ENCODE measurements at regions not wholly inside any gene's neighbourhood (a gene's known extent, or its start where the extent isn't known, plus 50 kb on each side); places are given as distances from the start of the nearest gene placed in this dataset.

- intact Hi-C loops (cut with micrococcal nuclease) = no loop called here
- no peak for DNase-seq (ENCODE audit: unreplicated experiment)
- ChIA-PET CTCF (interaction anchor here (0.6 to 1.8 kb wide), 4 partner anchors 22 to 308 kb away, joined by 3 to 6 read pairs (median 3); no protein-coding TSS in a partner anchor), POLR2A (no interaction called here)
- H3K4me1 Mint-ChIP-seq (ENCODE audit: insufficient read depth, unreplicated experiment) = peaks cover 5% of the 10 kb centered on the region
- H3K4me3 Mint-ChIP-seq (ENCODE audit: unreplicated experiment) = peak overlapping the region; percentile 4
- H3K9me3 Mint-ChIP-seq (ENCODE audit: unreplicated experiment) = no peaks in the 10 kb centered on the region
- BruUV-seq (replicated peaks) = no TSS peak
- H3K27ac Mint-ChIP-seq (ENCODE audit: low read depth, unreplicated experiment) = peak overlapping the region; percentile 57
- no peak for TF ChIP-seq CTCF (IDR thresholded peaks at IDR 0.05; ENCODE audit: unreplicated experiment)
- H3K27me3 Mint-ChIP-seq (ENCODE audit: insufficient read depth, unreplicated experiment) = no peaks in the 10 kb centered on the region
- no peaks in the 10 kb centered on the region for H3K36me3 Mint-ChIP-seq (ENCODE audit: insufficient read depth, unreplicated experiment)
Measured at GRCh38 chr12:85558684-85559083, 277.5 kb downstream of the RASSF9 start.

GRCh38 chr12:85559127-85559526, 277.1 kb downstream of the RASSF9 start:
- no peaks in the 10 kb centered on the region for H3K9me3 Mint-ChIP-seq (ENCODE audit: unreplicated experiment)
- intact Hi-C loops (cut with micrococcal nuclease) = no loop called here
- ChIA-PET POLR2A (no interaction called here), CTCF (interaction anchor here (0.6 to 1.8 kb wide), 3 partner anchors 86 to 308 kb away, joined by 3 to 6 read pairs (median 4); no protein-coding TSS in a partner anchor)
- H3K36me3 Mint-ChIP-seq (ENCODE audit: insufficient read depth, unreplicated experiment) = no peaks in the 10 kb centered on the region
- no peak for TF ChIP-seq CTCF (IDR thresholded peaks at IDR 0.05; ENCODE audit: unreplicated experiment)
- H3K4me3 Mint-ChIP-seq (ENCODE audit: unreplicated experiment) = peak overlapping the region; percentile 4
- H3K27me3 Mint-ChIP-seq (ENCODE audit: insufficient read depth, unreplicated experiment) = no peaks in the 10 kb centered on the region
- no TSS peak for BruUV-seq (replicated peaks)
- H3K4me1 Mint-ChIP-seq (ENCODE audit: insufficient read depth, unreplicated experiment) = peaks cover 5% of the 10 kb centered on the region
- DNase-seq (ENCODE audit: unreplicated experiment) = no peak
- peak overlapping the region; percentile 57 for H3K27ac Mint-ChIP-seq (ENCODE audit: low read depth, unreplicated experiment)

- Mint-ChIP-seq H3K27me3 (ENCODE audit: insufficient read depth, unreplicated experiment) (no peaks in the 10 kb centered on the region), H3K4me3 (ENCODE audit: unreplicated experiment) (no peak overlapping the region), H3K36me3 (ENCODE audit: insufficient read depth, unreplicated experiment) (no peaks in the 10 kb centered on the region), H3K4me1 (ENCODE audit: insufficient read depth, unreplicated experiment) (peaks cover 5% of the 10 kb centered on the region), H3K27ac (ENCODE audit: low read depth, unreplicated experiment) (peak overlapping the region; percentile 57), H3K9me3 (ENCODE audit: unreplicated experiment) (no peaks in the 10 kb centered on the region)
- no peak for DNase-seq (ENCODE audit: unreplicated experiment)
- intact Hi-C loops (cut with micrococcal nuclease) = no loop called here
- BruUV-seq (replicated peaks) = no TSS peak
- ChIA-PET POLR2A (no interaction called here), CTCF (interaction anchor here (0.6 to 1.8 kb wide), 3 partner anchors 86 to 307 kb away, joined by 3 to 6 read pairs (median 4); no protein-coding TSS in a partner anchor)
- no peak for TF ChIP-seq CTCF (IDR thresholded peaks at IDR 0.05; ENCODE audit: unreplicated experiment)
Measured at GRCh38 chr12:85559536-85559935, 276.7 kb downstream of the RASSF9 start.

GRCh38 chr12:85562765-85563164, 273.4 kb downstream of the RASSF9 start:
- TF ChIP-seq CTCF (IDR thresholded peaks at IDR 0.05; ENCODE audit: unreplicated experiment) = no peak
- POLR2A ChIA-PET = no interaction called here
- Mint-ChIP-seq H3K27ac (ENCODE audit: low read depth, unreplicated experiment) (no peak overlapping the region), H3K9me3 (ENCODE audit: unreplicated experiment) (no peaks in the 10 kb centered on the region), H3K4me1 (ENCODE audit: insufficient read depth, unreplicated experiment) (peaks cover 5% of the 10 kb centered on the region), H3K4me3 (ENCODE audit: unreplicated experiment) (no peak overlapping the region), H3K27me3 (ENCODE audit: insufficient read depth, unreplicated experiment) (no peaks in the 10 kb centered on the region), H3K36me3 (ENCODE audit: insufficient read depth, unreplicated experiment) (no peaks in the 10 kb centered on the region)
- DNase-seq (ENCODE audit: unreplicated experiment) = no peak
- no TSS peak for BruUV-seq (replicated peaks)
- intact Hi-C loops (cut with micrococcal nuclease) = no loop called here
- CTCF ChIA-PET = interaction anchor here (0.7 to 1.5 kb wide), 4 partner anchors 8 to 304 kb away, joined by 3 to 8 read pairs (median 6); no protein-coding TSS in a partner anchor

Data from MCF 10A (cell line).